ENCODE measurements at regions not wholly inside any gene's neighbourhood (a gene's known extent, or its start where the extent isn't known, plus 50 kb on each side); places are given as distances from the start of the nearest gene placed in this dataset.
A peak's percentile ranks its signal among the peaks of the same experiment; 100 is the strongest.

- no peak for DNase-seq (ENCODE audit: low spot score)
Observed at GRCh38 chr7:94104301-94104700, 100.1 kb upstream of the BET1 start.

DNA sequence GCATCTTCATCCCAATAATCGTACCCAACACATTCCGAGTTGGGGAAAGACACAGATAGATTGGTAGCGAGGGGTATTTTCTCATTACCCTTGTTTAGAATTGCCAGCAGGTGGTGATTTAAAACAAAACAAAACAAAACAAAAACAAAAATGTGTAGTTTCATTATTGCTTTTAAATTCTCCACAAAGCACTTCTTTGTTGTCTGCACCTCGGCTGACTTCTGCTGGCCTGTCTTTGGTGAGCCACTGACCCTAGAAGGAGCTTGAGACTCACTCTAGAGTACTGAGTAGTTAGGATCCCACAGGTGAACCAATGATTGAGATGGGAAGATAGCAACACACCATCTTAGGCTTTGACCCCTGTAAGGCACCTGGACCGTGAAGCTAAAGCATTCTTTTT lies 105.4 kb upstream of the BET1 start:
- DNase-seq (ENCODE audit: low spot score), result no peak

DNA sequence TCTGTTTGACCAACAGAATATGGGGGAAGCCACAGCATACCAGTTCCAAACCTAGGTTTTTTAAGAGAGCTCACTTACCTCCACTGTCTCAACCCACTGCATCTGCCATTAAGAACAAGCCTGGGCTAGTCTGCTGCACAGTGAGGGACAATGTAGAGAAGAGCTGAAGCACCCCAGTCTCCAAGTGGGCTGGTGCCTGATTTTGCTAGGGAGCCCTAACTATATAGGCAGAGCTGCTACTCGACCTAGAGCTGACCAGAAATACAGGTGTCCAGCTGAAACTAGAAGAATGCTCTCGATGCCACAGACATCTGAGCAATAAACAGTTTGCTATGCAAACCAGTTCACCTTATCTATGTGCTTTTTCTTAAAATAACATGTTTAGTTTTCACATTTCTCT lies 106.9 kb upstream of the BET1 start:
- no peak for DNase-seq (ENCODE audit: low spot score)

- no peak for DNase-seq (ENCODE audit: low spot score)
Observed at GRCh38 chr7:94115316-94115715, 111.2 kb upstream of the BET1 start.

GRCh38 chr7:94123136-94123535 lies 119.0 kb upstream of the BET1 start:
- DNase-seq (ENCODE audit: low spot score), result no peak

DNA sequence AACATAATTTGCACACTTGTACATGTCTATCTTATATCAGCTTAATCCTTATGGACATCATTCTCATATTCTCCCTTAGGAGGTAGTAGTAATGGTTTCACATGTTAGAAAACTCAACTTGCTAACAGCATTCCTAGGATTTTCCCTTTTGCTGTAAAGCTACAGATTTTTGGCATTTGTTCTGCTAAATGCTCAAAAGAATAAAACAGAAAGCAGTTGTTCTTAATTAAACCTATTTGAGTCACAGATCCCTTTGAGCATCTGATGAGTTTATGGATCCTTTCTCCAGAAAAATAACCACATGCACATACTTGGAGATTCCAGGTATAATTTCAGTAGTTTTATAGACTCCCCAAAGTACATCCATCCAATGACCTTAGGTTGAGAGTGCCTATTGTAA lies 122.9 kb upstream of the BET1 start:
- no peak for DNase-seq (ENCODE audit: low spot score)

GRCh38 chr7:94128072-94128471 lies 123.9 kb upstream of the BET1 start:
- DNase-seq (ENCODE audit: low spot score), result no peak

GRCh38 chr7:94129443-94130140 lies 125.4 kb upstream of the BET1 start:
- DNase-seq (ENCODE audit: low spot score), result peak; percentile 76

GRCh38 chr7:94130716-94131115 lies 126.6 kb upstream of the BET1 start:
- no peak for DNase-seq (ENCODE audit: low spot score)

DNA sequence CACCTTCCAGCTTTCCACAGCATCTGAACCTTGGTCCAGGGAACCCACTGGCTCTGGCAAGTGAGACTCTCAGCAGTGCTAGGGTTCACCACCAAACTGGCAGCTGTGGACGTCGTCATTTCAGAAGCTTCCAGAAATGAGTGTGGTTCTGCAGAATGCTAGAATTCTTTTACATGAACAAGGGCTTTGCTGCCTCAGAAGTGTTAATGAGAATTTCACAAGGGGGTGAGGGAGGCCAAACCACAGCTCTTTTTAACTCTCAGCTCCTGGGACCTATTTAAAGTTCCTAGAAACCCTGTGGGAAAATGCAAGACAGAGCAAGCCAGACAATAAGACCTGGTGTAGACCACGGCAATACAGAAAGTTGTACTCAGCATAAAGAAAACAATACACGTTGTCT lies 129.3 kb upstream of the BET1 start:
- no peak for DNase-seq (ENCODE audit: low spot score)

GRCh38 chr7:94135180-94135579 lies 131.0 kb upstream of the BET1 start:
- DNase-seq (ENCODE audit: low spot score), result no peak

- no peak for DNase-seq (ENCODE audit: low spot score)
Observed at GRCh38 chr7:94142281-94142680, 138.1 kb upstream of the BET1 start.

GRCh38 chr7:94145602-94146001 lies 141.4 kb upstream of the BET1 start:
- no peak for DNase-seq (ENCODE audit: low spot score)

GRCh38 chr7:94146408-94146807 lies 142.3 kb upstream of the BET1 start:
- DNase-seq (ENCODE audit: low spot score), result no peak

DNA sequence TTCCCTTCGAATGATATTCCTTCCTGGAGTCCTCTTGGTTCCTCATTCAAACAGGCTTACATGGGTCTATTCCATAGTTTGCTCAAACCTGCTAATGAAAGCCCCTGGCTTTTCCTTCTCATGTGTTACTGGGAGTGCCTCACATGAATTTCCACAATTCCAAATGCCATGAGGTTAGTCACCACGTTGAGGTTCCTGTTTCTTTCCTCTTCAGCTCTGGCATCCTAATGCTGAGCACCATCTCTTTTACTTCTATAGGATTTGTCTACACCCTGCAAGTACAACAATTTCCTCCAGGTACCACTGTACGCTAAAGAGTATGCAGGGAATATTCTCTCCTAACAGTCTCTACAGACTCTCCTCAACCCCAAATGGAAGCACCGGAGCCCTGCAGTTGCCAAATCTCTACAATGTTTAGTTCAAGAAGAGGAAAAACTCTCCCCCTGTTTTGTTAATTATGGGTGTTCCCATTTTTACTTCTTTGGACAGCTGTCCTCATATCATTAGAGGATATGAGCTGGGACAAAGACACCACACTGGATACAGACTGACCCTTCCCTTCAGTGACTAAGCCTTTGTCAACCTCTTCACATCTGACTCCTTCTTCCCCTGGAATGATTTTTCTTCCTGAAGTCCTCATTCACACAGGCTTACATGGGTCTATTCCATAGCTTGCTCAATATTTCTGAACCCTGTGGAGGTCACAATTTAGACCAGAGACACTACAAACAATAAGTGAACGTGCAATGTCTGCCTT lies 145.8 kb upstream of the BET1 start:
- DNase-seq (ENCODE audit: low spot score), result no peak

DNA sequence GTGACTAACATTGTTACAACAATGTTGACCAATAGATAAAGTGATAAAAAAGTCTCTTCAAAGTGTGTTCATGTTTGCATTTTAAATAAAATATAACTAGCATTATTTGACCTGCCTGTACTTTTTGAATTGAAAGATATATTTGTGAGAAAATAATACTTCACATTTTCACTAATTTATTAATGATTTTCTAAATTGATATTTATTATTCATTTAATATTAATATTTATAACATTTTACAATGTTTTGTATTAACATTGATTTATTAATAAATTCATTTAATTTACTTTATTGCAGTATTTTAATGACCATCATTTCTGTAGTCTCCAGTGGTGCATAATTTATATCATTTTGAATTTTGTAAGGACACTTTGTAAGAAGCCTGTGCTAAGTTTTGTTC lies 150.0 kb upstream of the BET1 start:
- no peak for DNase-seq (ENCODE audit: low spot score)

DNA sequence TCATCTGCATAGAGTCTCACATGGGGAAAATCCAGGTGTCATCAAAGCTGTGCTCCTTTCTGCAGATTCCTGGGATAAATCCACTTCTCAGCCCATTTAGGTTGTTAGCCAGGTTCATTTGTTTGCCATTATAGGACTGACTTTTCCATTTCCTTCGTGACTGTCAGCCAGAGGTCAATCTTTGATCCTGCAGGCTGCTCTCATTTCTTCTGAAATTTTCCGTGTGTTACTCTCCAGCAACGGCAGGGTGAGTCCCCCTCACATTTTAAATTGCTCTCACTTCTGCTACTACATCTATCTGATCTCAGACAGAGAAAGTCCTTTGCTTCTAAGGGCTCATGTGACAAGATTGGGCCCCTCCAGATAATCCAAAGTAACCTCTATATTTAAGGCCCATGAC lies 150.7 kb upstream of the BET1 start:
- DNase-seq (ENCODE audit: low spot score), result peak; percentile 32

GRCh38 chr7:94157659-94158306 lies 153.6 kb upstream of the BET1 start:
- DNase-seq (ENCODE audit: low spot score), result peak; percentile 94

DNA sequence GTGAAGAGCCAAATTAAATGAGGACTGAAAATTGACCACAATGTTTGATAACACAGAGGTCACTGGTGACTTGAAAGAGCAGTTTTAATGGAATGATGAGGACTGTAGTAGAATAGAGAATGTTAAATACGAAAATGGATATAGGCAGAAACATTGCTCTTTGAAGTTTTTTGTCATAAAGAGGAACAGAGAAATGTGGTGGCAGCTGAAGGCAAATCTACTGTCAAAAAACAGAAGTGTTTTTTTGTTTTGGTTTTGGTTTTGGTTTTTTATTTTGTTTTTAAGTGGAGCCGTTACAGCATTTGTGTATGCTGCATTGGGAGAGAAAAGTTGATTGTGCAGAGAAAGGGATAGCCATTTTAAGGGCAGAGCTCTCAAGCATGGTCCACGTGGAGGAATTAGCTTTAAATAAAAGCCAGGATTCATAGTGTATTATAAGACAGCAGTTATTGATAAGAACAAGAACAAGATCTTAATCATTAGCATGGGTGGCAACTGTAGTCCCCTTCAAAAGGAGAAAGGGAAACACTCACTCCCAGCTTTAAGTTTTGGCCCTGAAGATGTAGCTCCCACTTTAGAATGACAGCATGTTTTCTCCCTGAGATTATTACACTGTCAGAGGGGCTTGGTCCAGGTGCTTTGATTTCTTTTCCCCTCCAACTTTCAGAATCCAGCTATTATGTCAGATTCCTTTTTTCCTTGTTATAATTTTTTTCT lies 156.7 kb upstream of the BET1 start:
- no peak for DNase-seq (ENCODE audit: low spot score)

DNA sequence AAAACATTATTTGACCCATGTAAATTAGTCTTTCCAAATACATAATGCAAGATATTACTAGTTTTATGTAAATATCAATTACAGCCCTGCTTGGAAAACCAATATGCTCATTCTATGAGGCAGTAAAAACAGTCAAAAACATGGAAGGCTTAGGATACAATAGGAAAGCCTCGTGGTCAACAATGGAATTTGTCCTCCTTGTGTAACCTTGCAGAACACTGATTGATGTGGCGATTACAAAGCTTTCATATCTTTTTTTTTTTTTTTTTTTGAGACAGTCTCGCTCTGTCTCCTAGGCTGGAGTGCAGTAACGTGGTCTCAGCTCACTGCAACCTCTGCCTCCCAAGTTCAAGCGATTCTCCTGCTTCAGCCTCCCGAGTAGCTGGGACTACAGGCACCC lies 157.3 kb upstream of the BET1 start:
- DNase-seq (ENCODE audit: low spot score), result no peak

GRCh38 chr7:94169682-94170081 lies 165.5 kb upstream of the BET1 start:
- DNase-seq (ENCODE audit: low spot score), result no peak

DNA sequence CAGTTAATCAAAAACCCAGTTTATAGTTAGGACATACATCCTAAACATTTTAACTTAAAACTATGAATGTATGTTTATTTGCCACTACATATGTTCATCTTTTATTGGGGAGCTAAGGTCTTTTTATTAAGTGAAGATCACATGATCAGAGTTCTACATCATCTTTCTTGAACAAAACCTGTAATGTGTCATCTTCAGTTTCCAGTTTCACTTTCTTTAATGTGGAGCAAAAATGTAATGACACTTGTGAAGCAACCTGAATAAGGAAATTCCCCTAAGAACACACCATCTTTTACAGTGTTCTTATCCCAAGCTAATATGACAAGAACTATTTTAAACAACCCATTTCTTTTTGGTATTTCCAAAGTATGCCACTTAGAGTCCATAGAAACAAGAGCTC lies 166.7 kb upstream of the BET1 start:
- DNase-seq (ENCODE audit: low spot score), result no peak

DNA sequence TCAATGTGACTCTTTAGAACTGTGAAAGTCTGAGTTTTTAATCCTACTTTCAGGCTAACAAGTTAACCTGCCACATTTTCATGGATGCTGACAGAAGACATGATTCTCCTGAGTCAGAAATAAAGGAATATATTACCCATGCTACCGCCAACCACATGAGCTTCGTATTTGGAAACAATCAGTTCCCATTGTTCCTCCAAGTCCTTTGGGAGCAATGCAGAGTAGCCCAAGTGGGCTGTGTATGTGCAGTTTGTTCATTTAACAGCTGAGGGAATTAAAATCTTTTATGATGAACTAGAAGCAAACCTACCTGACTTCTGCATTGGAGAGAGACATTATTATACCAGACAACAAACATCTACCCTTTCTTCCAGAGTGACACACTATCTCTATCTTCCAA lies 169.3 kb upstream of the BET1 start:
- no peak for DNase-seq (ENCODE audit: low spot score)
